GM23338 (cell line): ENCODE measurements at regions not wholly inside any gene's neighbourhood (a gene's known extent, or its start where the extent isn't known, plus 50 kb on each side); places are given as distances from the start of the nearest gene placed in this dataset.

Experiments used
- ATAC-seq: fragments of 200-7000 bp; cut with Tn5 transposase; 3 replicates; pipeline ENCODE4 v1.9.1; 2020
- DNase-seq: peaks from one replicate; pipeline ENCODE4 v3.0.0-alpha.2; 2015; ENCODE audit warnings: low spot score
- H2AFZ ChIP-seq: fragments of 200-600 bp; sonication (generic); 2 replicates; pipeline ENCODE4 v1.8.0; 2016; ENCODE audit warnings: antibody characterized with exemption, mild to moderate bottlenecking, moderate library complexity
- H3F3A ChIP-seq: fragments of 200-600 bp; sonication (generic); replicated peaks from 2 replicates; pipeline ENCODE4 v1.8.0; 2017; ENCODE audit warnings: antibody characterized with exemption, mixed run types, low read depth
- H3K27ac ChIP-seq: fragments of 200-600 bp; sonication (generic); 2 replicates; pipeline ENCODE4 v1.6.1; 2016; ENCODE audit warnings: low read depth
- H3K27me3 ChIP-seq: fragments of 200-600 bp; sonication (generic); 2 replicates; pipeline ENCODE4 v1.8.0; 2016; ENCODE audit warnings: mild to moderate bottlenecking, mixed run types, moderate library complexity; ENCODE audit not compliant: insufficient read depth
- H3K36me3 ChIP-seq: fragments of 200-600 bp; sonication (generic); 2 replicates; pipeline ENCODE4 v1.8.0; 2016; ENCODE audit warnings: mild to moderate bottlenecking; ENCODE audit not compliant: insufficient read depth
- H3K4me1 ChIP-seq: fragments of 200-600 bp; sonication (generic); 2 replicates; pipeline ENCODE4 v1.8.0; 2016; ENCODE audit warnings: mild to moderate bottlenecking, moderate library complexity; ENCODE audit not compliant: insufficient read depth
- H3K4me2 ChIP-seq: fragments of 200-600 bp; sonication (generic); 2 replicates; pipeline ENCODE4 v1.7.1; 2017; ENCODE audit warnings: mixed run types
- H3K4me3 ChIP-seq: fragments of 200-600 bp; sonication (generic); 2 replicates; pipeline ENCODE4 v1.6.1; 2016; ENCODE audit warnings: mixed run types
- H3K79me2 ChIP-seq: fragments of 200-600 bp; sonication (generic); replicated peaks from 2 replicates; pipeline ENCODE4 v1.8.0; 2017; ENCODE audit warnings: mild to moderate bottlenecking; ENCODE audit not compliant: insufficient read depth
- H3K9me2 ChIP-seq: fragments of 200-600 bp; sonication (generic); 2 replicates; pipeline ENCODE4 v1.8.0; 2017; ENCODE audit not compliant: insufficient read depth
- H4K20me1 ChIP-seq: fragments of 200-600 bp; sonication (generic); replicated peaks from 2 replicates; pipeline ENCODE4 v1.8.0; 2017; ENCODE audit warnings: mild to moderate bottlenecking; ENCODE audit not compliant: insufficient read depth
- H3K27ac Mint-ChIP-seq: 2 replicates; pipeline ENCODE4 v1.8.0; 2020; ENCODE audit warnings: inconsistent platforms, mild to moderate bottlenecking, moderate library complexity, mixed read lengths
- H3K27me3 Mint-ChIP-seq: 3 replicates; pipeline ENCODE4 v1.8.0; 2022; ENCODE audit warnings: low read depth, mild to moderate bottlenecking, moderate library complexity, mixed read lengths, inconsistent platforms; ENCODE audit not compliant: insufficient read depth, poor library complexity
- H3K36me3 Mint-ChIP-seq: 3 replicates; pipeline ENCODE4 v1.8.0; 2021; ENCODE audit warnings: low read depth, mild to moderate bottlenecking, inconsistent platforms, moderate library complexity, mixed read lengths
- H3K4me1 Mint-ChIP-seq: 3 replicates; pipeline ENCODE4 v1.8.0; 2020; ENCODE audit warnings: mild to moderate bottlenecking, inconsistent platforms, mixed read lengths
- H3K4me3 Mint-ChIP-seq: 3 replicates; pipeline ENCODE4 v1.8.0; 2021; ENCODE audit warnings: moderate library complexity, mild to moderate bottlenecking, inconsistent platforms, mixed read lengths
- H3K9me3 Mint-ChIP-seq: 3 replicates; pipeline ENCODE4 v1.8.0; 2020; ENCODE audit warnings: moderate library complexity, mild to moderate bottlenecking, inconsistent platforms, mixed read lengths
- CREB1 ChIP-seq: fragments of 250-450 bp; sonication (Bioruptor Pico); IDR thresholded peaks from 2 replicates; pipeline ENCODE4 v1.5.0; 2020; ENCODE audit warnings: low read depth, mild to moderate bottlenecking, moderate library complexity
- EZH2 ChIP-seq: fragments of 200-600 bp; sonication (generic); IDR thresholded peaks from one replicate; pipeline ENCODE4 v1.8.0; 2017; ENCODE audit warnings: antibody characterized with exemption, mild to moderate bottlenecking, low read depth; ENCODE audit not compliant: unreplicated experiment
- EZH2phosphoT487 ChIP-seq: fragments of 200-600 bp; sonication (generic); IDR thresholded peaks from one replicate; pipeline ENCODE4 v1.8.1; 2018; ENCODE audit warnings: antibody characterized with exemption; ENCODE audit not compliant: unreplicated experiment
- JUNB ChIP-seq: IDR thresholded peaks from one replicate; pipeline ENCODE4 v1.6.1; 2016; ENCODE audit warnings: antibody characterized with exemption; ENCODE audit not compliant: unreplicated experiment
- NANOG ChIP-seq: IDR thresholded peaks from 2 replicates; pipeline ENCODE4 v1.6.1; 2016; ENCODE audit warnings: antibody characterized with exemption, borderline replicate concordance
- POLR2AphosphoS5 ChIP-seq: IDR thresholded peaks from 2 replicates; pipeline ENCODE4 v1.6.1; 2016; ENCODE audit warnings: antibody characterized with exemption, low read depth
- REST ChIP-seq: IDR thresholded peaks from one replicate; pipeline ENCODE4 v1.6.1; 2018; ENCODE audit warnings: antibody characterized with exemption; ENCODE audit not compliant: unreplicated experiment
- STAT1 ChIP-seq: IDR thresholded peaks from one replicate; pipeline ENCODE4 v1.6.1; 2016; ENCODE audit warnings: antibody characterized with exemption; ENCODE audit not compliant: unreplicated experiment
- ZNF114 ChIP-seq: fragments of 250-450 bp; sonication (Bioruptor Pico); IDR thresholded peaks from 2 replicates; pipeline ENCODE4 v1.5.0; 2020; ENCODE audit warnings: mild to moderate bottlenecking, moderate library complexity
- ZNF331 ChIP-seq: fragments of 250-450 bp; sonication (Bioruptor Pico); IDR thresholded peaks from 2 replicates; pipeline ENCODE4 v1.5.0; 2020; ENCODE audit warnings: low read depth, mild to moderate bottlenecking, moderate library complexity
- TF ChIP-seq, protein P1 (sequence below): IDR thresholded peaks from 2 replicates; pipeline ENCODE4 v1.6.1; 2016; ENCODE audit warnings: antibody characterized with exemption
- TF ChIP-seq, protein P2 (sequence below), 2 experiments: fragments of 200-600 bp in 1 of 2; sonication (generic) in 1 of 2; conservative IDR thresholded peaks; 2 replicates each; pipeline versions ENCODE4 v1.5.1 to v1.6.1; 2016 to 2017; ENCODE audit warnings: antibody characterized with exemption in 2 of 2, low read depth in 2 of 2, mild to moderate bottlenecking in 2 of 2, moderate library complexity in 1 of 2

- TF ChIP-seq REST (no peak), EZH2 (no peak), POLR2AphosphoS5 (no peak), JUNB (no peak), STAT1 (no peak), EZH2phosphoT487 (no peak), ZNF331 (no peak), CREB1 (CRISPR knock-in tag) (no peak)
- TF ChIP-seq, protein P1, sequence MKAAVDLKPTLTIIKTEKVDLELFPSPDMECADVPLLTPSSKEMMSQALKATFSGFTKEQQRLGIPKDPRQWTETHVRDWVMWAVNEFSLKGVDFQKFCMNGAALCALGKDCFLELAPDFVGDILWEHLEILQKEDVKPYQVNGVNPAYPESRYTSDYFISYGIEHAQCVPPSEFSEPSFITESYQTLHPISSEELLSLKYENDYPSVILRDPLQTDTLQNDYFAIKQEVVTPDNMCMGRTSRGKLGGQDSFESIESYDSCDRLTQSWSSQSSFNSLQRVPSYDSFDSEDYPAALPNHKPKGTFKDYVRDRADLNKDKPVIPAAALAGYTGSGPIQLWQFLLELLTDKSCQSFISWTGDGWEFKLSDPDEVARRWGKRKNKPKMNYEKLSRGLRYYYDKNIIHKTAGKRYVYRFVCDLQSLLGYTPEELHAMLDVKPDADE: no peak
Observed at GRCh38 chr11:134524201-134524600, 112.2 kb upstream of the B3GAT1 start (continued).

- no peak overlapping the region for H3K4me3 Mint-ChIP-seq
- Histone ChIP-seq H3K27me3 (no peaks in the 10 kb centered on the region), H3K4me3 (no peak overlapping the region), H3K27ac (no peak overlapping the region), H2AFZ (no peak overlapping the region), H3K4me1 (no peaks in the 10 kb centered on the region), H3K9me2 (no peaks in the 10 kb centered on the region), H3K4me2 (no peak overlapping the region), H3F3A (no peaks in the 10 kb centered on the region), H3K36me3 (no peaks in the 10 kb centered on the region), H3K79me2 (no peaks in the 10 kb centered on the region), H4K20me1 (no peaks in the 10 kb centered on the region)
- peaks cover 6% of the 10 kb centered on the region for H3K27me3 Mint-ChIP-seq
- ATAC-seq: no peak
- no peaks in the 10 kb centered on the region for H3K36me3 Mint-ChIP-seq
- no peak for DNase-seq
- H3K4me1 Mint-ChIP-seq: peaks cover 16% of the 10 kb centered on the region; the same call in 2 of the 3 replicates
- no peak overlapping the region for H3K27ac Mint-ChIP-seq
- no peaks in the 10 kb centered on the region for H3K9me3 Mint-ChIP-seq
- no peak for TF ChIP-seq NANOG
- no peak for TF ChIP-seq EZH2phosphoT487
- TF ChIP-seq EZH2: no peak
- TF ChIP-seq ZNF114 (CRISPR knock-in tag): no peak
- no peak for TF ChIP-seq POLR2AphosphoS5
- no peak for TF ChIP-seq STAT1
- TF ChIP-seq REST: no peak
- TF ChIP-seq, protein P1: no peak
- TF ChIP-seq ZNF331: no peak
- TF ChIP-seq, protein P2, sequence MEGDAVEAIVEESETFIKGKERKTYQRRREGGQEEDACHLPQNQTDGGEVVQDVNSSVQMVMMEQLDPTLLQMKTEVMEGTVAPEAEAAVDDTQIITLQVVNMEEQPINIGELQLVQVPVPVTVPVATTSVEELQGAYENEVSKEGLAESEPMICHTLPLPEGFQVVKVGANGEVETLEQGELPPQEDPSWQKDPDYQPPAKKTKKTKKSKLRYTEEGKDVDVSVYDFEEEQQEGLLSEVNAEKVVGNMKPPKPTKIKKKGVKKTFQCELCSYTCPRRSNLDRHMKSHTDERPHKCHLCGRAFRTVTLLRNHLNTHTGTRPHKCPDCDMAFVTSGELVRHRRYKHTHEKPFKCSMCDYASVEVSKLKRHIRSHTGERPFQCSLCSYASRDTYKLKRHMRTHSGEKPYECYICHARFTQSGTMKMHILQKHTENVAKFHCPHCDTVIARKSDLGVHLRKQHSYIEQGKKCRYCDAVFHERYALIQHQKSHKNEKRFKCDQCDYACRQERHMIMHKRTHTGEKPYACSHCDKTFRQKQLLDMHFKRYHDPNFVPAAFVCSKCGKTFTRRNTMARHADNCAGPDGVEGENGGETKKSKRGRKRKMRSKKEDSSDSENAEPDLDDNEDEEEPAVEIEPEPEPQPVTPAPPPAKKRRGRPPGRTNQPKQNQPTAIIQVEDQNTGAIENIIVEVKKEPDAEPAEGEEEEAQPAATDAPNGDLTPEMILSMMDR (conservative IDR thresholded peaks at IDR 0.05; ENCODE audit: low read depth in 2 of 2): no peak
Observed at GRCh38 chr11:134522782-134523570, 110.9 kb upstream of the B3GAT1 start.
